ENCODE measurements at regions not wholly inside any gene's neighbourhood (a gene's known extent, or its start where the extent isn't known, plus 50 kb on each side); places are given as distances from the start of the nearest gene placed in this dataset.

DNA sequence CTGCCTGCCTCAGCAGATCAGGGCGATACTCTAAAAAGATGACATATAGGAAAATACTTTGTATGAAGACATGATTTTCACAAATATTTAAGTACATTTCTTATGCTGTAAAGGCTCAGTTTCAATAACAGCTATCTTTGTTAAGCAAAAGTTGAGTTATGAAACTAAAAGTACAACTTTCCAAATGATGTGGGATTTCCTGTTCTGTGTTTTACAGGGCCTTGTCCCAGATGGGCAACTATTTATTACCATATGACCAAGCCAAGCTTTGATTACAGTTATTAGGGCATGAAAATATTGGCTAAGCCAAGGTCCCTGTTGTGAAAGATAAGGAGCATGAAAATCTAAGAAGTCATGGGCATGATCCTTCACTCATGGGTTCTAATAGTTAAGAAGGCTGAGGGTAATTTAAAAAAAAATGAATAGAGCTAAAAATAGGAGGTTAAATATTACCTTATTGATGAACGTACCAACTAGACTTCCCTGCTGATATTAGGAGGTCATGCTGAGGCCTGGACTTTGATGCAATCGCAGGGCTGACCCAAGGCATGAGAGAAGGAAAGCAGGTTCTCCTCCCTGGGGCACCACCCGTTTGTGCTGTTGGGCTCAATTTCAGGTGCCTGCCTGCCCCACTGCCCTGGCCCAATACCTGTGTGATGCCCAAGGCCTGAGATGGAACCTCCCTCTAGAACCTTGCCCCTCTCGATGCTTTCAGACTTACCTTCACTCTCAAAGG is 294.4 kb upstream of the PRDM1 start:
- no peaks in the 10 kb centered on the region for H3K36me3 Mint-ChIP-seq
- H3K4me1 ChIP-seq (ENCODE audit: control insufficient read depth in 1 of 2, extremely low read depth in 1 of 2, insufficient read depth in 2 of 2, low read length in 2 of 2) = peaks cover 3 to 8% of the 10 kb centered on the region in 2 experiments
- no peak overlapping the region for H3K4me3 ChIP-seq (ENCODE audit: control insufficient read depth in 1 of 2, extremely low read depth in 1 of 2, low read length in 1 of 2)
- ChIA-PET CTCF (no interaction called here), POLR2A (interaction anchor here in 1 of 2 donors (0.6 kb wide), 1 partner anchor 284 kb away, joined by 4 read pairs; no protein-coding TSS in a partner anchor)
- peaks cover 0 to 6% of the 10 kb centered on the region in 2 donors for H3K27me3 Mint-ChIP-seq
- H3K27ac ChIP-seq (ENCODE audit: low read length) = no peak overlapping the region
- H3K4me1 Mint-ChIP-seq = peaks cover 19 to 27% (median 22%) of the 10 kb centered on the region in 3 donors
- 45% methylated on average over 4 of the region's 5 CpGs for WGBS (ENCODE audit: insufficient coverage)
- no peaks in the 10 kb centered on the region for H3K9me3 ChIP-seq
- H3K4me3 Mint-ChIP-seq = no peak overlapping the region
- ATAC-seq (replicated peaks in 1 of 4) (no peak), DNase-seq (no peak)
- H3K36me3 ChIP-seq (ENCODE audit: control insufficient read depth in 2 of 2, extremely low read depth in 1 of 2, insufficient read depth in 1 of 2, low read length in 1 of 2) = no peaks in the 10 kb centered on the region
- peaks cover 0 to 7% of the 10 kb centered on the region in 2 experiments for H3K27me3 ChIP-seq (replicated peaks in 1 of 2; ENCODE audit: control insufficient read depth in 2 of 2, extremely low read depth in 1 of 2, insufficient read depth in 2 of 2, low read length in 1 of 2)
- H3K27ac Mint-ChIP-seq = no peak overlapping the region
- no peaks in the 10 kb centered on the region for H3K9me3 Mint-ChIP-seq

DNA sequence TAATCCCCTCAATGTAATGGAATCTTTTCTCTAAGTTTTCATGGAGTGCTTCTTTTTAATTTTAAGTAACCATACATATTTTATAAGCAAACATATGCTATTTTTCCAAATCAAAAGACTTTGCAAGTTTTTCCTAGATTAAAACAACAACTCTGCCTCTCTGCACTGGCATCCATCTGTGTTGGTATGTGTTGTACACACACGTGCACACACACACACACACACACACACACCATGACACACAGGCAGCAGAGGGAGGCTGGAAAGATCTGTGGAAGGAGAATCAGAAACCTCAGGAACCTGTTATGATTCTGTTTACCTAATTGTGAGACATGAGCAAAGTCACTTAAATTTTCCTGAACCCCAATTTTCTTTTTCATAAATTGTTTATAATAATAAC is 295.0 kb upstream of the PRDM1 start:
- peaks cover 3 to 8% of the 10 kb centered on the region in 2 experiments for H3K4me1 ChIP-seq (ENCODE audit: control insufficient read depth in 1 of 2, extremely low read depth in 1 of 2, insufficient read depth in 2 of 2, low read length in 2 of 2)
- H3K27ac Mint-ChIP-seq = no peak overlapping the region
- no peak overlapping the region for H3K4me3 ChIP-seq (ENCODE audit: control insufficient read depth in 1 of 2, extremely low read depth in 1 of 2, low read length in 1 of 2)
- no peaks in the 10 kb centered on the region for H3K36me3 Mint-ChIP-seq
- peaks cover 0 to 7% of the 10 kb centered on the region in 2 experiments for H3K27me3 ChIP-seq (replicated peaks in 1 of 2; ENCODE audit: control insufficient read depth in 2 of 2, extremely low read depth in 1 of 2, insufficient read depth in 2 of 2, low read length in 1 of 2)
- POLR2A ChIA-PET = interaction anchor here in 1 of 2 donors (0.6 kb wide), 2 partner anchors 285 to 441 kb away, joined by 3 to 4 read pairs; no protein-coding TSS in a partner anchor
- no peak for ATAC-seq (replicated peaks in 1 of 4)
- no CpG with 5 or more reads among the region's 1 CpG for WGBS (ENCODE audit: insufficient coverage)
- no peaks in the 10 kb centered on the region for H3K9me3 Mint-ChIP-seq
- H3K36me3 ChIP-seq (ENCODE audit: control insufficient read depth in 2 of 2, extremely low read depth in 1 of 2, insufficient read depth in 1 of 2, low read length in 1 of 2) = no peaks in the 10 kb centered on the region
- CTCF ChIA-PET = no interaction called here
- DNase-seq = no peak
- peaks cover 19 to 27% (median 24%) of the 10 kb centered on the region in 3 donors for H3K4me1 Mint-ChIP-seq
- H3K27me3 Mint-ChIP-seq = peaks cover 0 to 6% of the 10 kb centered on the region in 2 donors
- H3K4me3 Mint-ChIP-seq = no peak overlapping the region
- no peak overlapping the region for H3K27ac ChIP-seq (ENCODE audit: low read length)
- H3K9me3 ChIP-seq = no peaks in the 10 kb centered on the region

GRCh38 chr6:105790635-105791034 is 295.5 kb upstream of the PRDM1 start:
- no CpG with 5 or more reads among the region's 1 CpG for WGBS (ENCODE audit: insufficient coverage)
- Histone ChIP-seq H3K9me3 (no peaks in the 10 kb centered on the region), H3K27ac (ENCODE audit: low read length) (no peak overlapping the region), H3K4me3 (ENCODE audit: control insufficient read depth in 1 of 2, extremely low read depth in 1 of 2, low read length in 1 of 2) (no peak overlapping the region), H3K36me3 (ENCODE audit: control insufficient read depth in 2 of 2, extremely low read depth in 1 of 2, insufficient read depth in 1 of 2, low read length in 1 of 2) (no peaks in the 10 kb centered on the region), H3K4me1 (ENCODE audit: control insufficient read depth in 1 of 2, extremely low read depth in 1 of 2, insufficient read depth in 2 of 2, low read length in 2 of 2) (peaks cover 4 to 8% of the 10 kb centered on the region in 2 experiments), H3K27me3 (replicated peaks in 1 of 2; ENCODE audit: control insufficient read depth in 2 of 2, extremely low read depth in 1 of 2, insufficient read depth in 2 of 2, low read length in 1 of 2) (peaks cover 0 to 7% of the 10 kb centered on the region in 2 experiments)
- H3K9me3 Mint-ChIP-seq = no peaks in the 10 kb centered on the region
- DNase-seq = no peak
- peaks cover 0 to 6% of the 10 kb centered on the region in 2 donors for H3K27me3 Mint-ChIP-seq
- no peak overlapping the region for H3K27ac Mint-ChIP-seq
- H3K4me1 Mint-ChIP-seq = peaks cover 23 to 31% (median 28%) of the 10 kb centered on the region in 3 donors
- ATAC-seq (replicated peaks in 1 of 4) = no peak
- ChIA-PET POLR2A (interaction anchor here in 1 of 2 donors (0.6 kb wide), 1 partner anchor 441 kb away, joined by 3 read pairs; no protein-coding TSS in a partner anchor), CTCF (no interaction called here)
- H3K36me3 Mint-ChIP-seq = no peaks in the 10 kb centered on the region
- H3K4me3 Mint-ChIP-seq = no peak overlapping the region

- peaks cover 0 to 8% of the 10 kb centered on the region in 2 experiments for H3K27me3 ChIP-seq (replicated peaks in 1 of 2; ENCODE audit: control insufficient read depth in 2 of 2, extremely low read depth in 1 of 2, insufficient read depth in 2 of 2, low read length in 1 of 2)
- Mint-ChIP-seq H3K9me3 (no peaks in the 10 kb centered on the region), H3K27me3 (peaks cover 0 to 6% of the 10 kb centered on the region in 2 donors), H3K4me3 (no peak overlapping the region), H3K4me1 (peaks cover 28 to 38% (median 34%) of the 10 kb centered on the region in 3 donors), H3K27ac (no peak overlapping the region), H3K36me3 (no peaks in the 10 kb centered on the region)
- CTCF ChIA-PET = interaction anchor here in 1 of 2 donors (1.1 kb wide), 1 partner anchor 433 kb away, joined by 4 read pairs; no protein-coding TSS in a partner anchor
- no peak for DNase-seq
- peaks cover 8% of the 10 kb centered on the region in 2 experiments for H3K4me1 ChIP-seq (ENCODE audit: control insufficient read depth in 1 of 2, extremely low read depth in 1 of 2, insufficient read depth in 2 of 2, low read length in 2 of 2)
- no peak overlapping the region for H3K27ac ChIP-seq (ENCODE audit: low read length)
- no peak overlapping the region for H3K4me3 ChIP-seq (ENCODE audit: control insufficient read depth in 1 of 2, extremely low read depth in 1 of 2, low read length in 1 of 2)
- POLR2A ChIA-PET = no interaction called here
- no peak for ATAC-seq (replicated peaks in 1 of 4)
- no peaks in the 10 kb centered on the region for H3K9me3 ChIP-seq
- WGBS (ENCODE audit: insufficient coverage) = no CpG with 5 or more reads among the region's 2 CpGs
- no peaks in the 10 kb centered on the region for H3K36me3 ChIP-seq (ENCODE audit: control insufficient read depth in 2 of 2, extremely low read depth in 1 of 2, insufficient read depth in 1 of 2, low read length in 1 of 2)
These were observed 296.2 kb upstream of the PRDM1 start for GRCh38 chr6:105789935-105790334.

GRCh38 chr6:105787747-105788146 is 298.4 kb upstream of the PRDM1 start:
- ChIA-PET POLR2A (no interaction called here), CTCF (no interaction called here)
- DNase-seq (no peak), ATAC-seq (replicated peaks in 1 of 4) (no peak)
- Histone ChIP-seq H3K9me3 (no peaks in the 10 kb centered on the region), H3K27ac (ENCODE audit: low read length) (no peak overlapping the region), H3K4me3 (ENCODE audit: control insufficient read depth in 1 of 2, extremely low read depth in 1 of 2, low read length in 1 of 2) (no peak overlapping the region), H3K36me3 (ENCODE audit: control insufficient read depth in 2 of 2, extremely low read depth in 1 of 2, insufficient read depth in 1 of 2, low read length in 1 of 2) (no peaks in the 10 kb centered on the region), H3K27me3 (replicated peaks in 1 of 2; ENCODE audit: control insufficient read depth in 2 of 2, extremely low read depth in 1 of 2, insufficient read depth in 2 of 2, low read length in 1 of 2) (peaks cover 0 to 8% of the 10 kb centered on the region in 2 experiments), H3K4me1 (ENCODE audit: control insufficient read depth in 1 of 2, extremely low read depth in 1 of 2, insufficient read depth in 2 of 2, low read length in 2 of 2) (peaks cover 10 to 16% of the 10 kb centered on the region in 2 experiments)
- Mint-ChIP-seq H3K36me3 (no peaks in the 10 kb centered on the region), H3K27me3 (peaks cover 0 to 6% of the 10 kb centered on the region in 2 donors), H3K4me3 (no peak overlapping the region), H3K27ac (no peak overlapping the region), H3K4me1 (peaks cover 31 to 47% (median 43%) of the 10 kb centered on the region in 3 donors), H3K9me3 (no peaks in the 10 kb centered on the region)
- WGBS (ENCODE audit: insufficient coverage) = 97% methylated on average over 4 of the region's 5 CpGs

- Histone ChIP-seq H3K4me3 (ENCODE audit: control insufficient read depth in 1 of 2, extremely low read depth in 1 of 2, low read length in 1 of 2) (no peak overlapping the region), H3K4me1 (ENCODE audit: control insufficient read depth in 1 of 2, extremely low read depth in 1 of 2, insufficient read depth in 2 of 2, low read length in 2 of 2) (peaks cover 9 to 23% of the 10 kb centered on the region in 2 experiments), H3K9me3 (no peaks in the 10 kb centered on the region), H3K27me3 (replicated peaks in 1 of 2; ENCODE audit: control insufficient read depth in 2 of 2, extremely low read depth in 1 of 2, insufficient read depth in 2 of 2, low read length in 1 of 2) (peaks cover 0 to 8% of the 10 kb centered on the region in 2 experiments), H3K36me3 (ENCODE audit: control insufficient read depth in 2 of 2, extremely low read depth in 1 of 2, insufficient read depth in 1 of 2, low read length in 1 of 2) (no peaks in the 10 kb centered on the region), H3K27ac (ENCODE audit: low read length) (no peak overlapping the region)
- peaks cover 0 to 6% of the 10 kb centered on the region in 2 donors for H3K27me3 Mint-ChIP-seq
- no peaks in the 10 kb centered on the region for H3K36me3 Mint-ChIP-seq
- H3K4me3 Mint-ChIP-seq = no peak overlapping the region
- ChIA-PET POLR2A (no interaction called here), CTCF (no interaction called here)
- H3K9me3 Mint-ChIP-seq = no peaks in the 10 kb centered on the region
- DNase-seq = no peak
- WGBS (ENCODE audit: insufficient coverage) = 50% methylated on average over 8 of the region's 10 CpGs
- peaks cover 34 to 50% (median 47%) of the 10 kb centered on the region in 3 donors for H3K4me1 Mint-ChIP-seq
- no peak overlapping the region for H3K27ac Mint-ChIP-seq
- no peak for ATAC-seq (replicated peaks in 1 of 4)
These were observed 299.1 kb upstream of the PRDM1 start for GRCh38 chr6:105786890-105787655.
